Cardiac muscle cell (in vitro differentiated cells and primary cell): ENCODE measurements at regions not wholly inside any gene's neighbourhood (a gene's known extent, or its start where the extent isn't known, plus 50 kb on each side); places are given as distances from the start of the nearest gene placed in this dataset.

Experiments used
- DNase-seq, 2 donors: peaks; one replicate each; pipeline versions ENCODE4 v3.0.0 to v3.0.0-alpha.2; 2010 to 2017; ENCODE audit warnings: low read depth in 1 of 2, low spot score in 1 of 2
- H3K27ac ChIP-seq: fragments of 200-600 bp; sonication (generic); 2 replicates; pipeline ENCODE4 v1.5.1; 2016
- H3K27me3 ChIP-seq: fragments of 200-600 bp; sonication (generic); 2 replicates; pipeline ENCODE4 v1.6.0; 2016; ENCODE audit warnings: control low read depth
- H3K36me3 ChIP-seq: fragments of 200-600 bp; sonication (generic); 2 replicates; pipeline ENCODE4 v1.5.1; 2016; ENCODE audit warnings: control low read depth
- H3K4me1 ChIP-seq: fragments of 200-600 bp; sonication (generic); 2 replicates; pipeline ENCODE4 v1.8.1; 2017; ENCODE audit warnings: low read depth, mild to moderate bottlenecking, mixed run types
- H3K4me3 ChIP-seq: fragments of 200-600 bp; sonication (generic); 2 replicates; pipeline ENCODE4 v1.5.1; 2016; ENCODE audit warnings: mild to moderate bottlenecking
- H3K9me3 ChIP-seq: fragments of 200-600 bp; sonication (generic); 2 replicates; pipeline ENCODE4 v1.5.1; 2017; ENCODE audit warnings: low read depth, mild to moderate bottlenecking, control low read depth
- TF ChIP-seq, protein P1 (sequence below): IDR thresholded peaks from 2 replicates; pipeline ENCODE4 v1.5.1; 2012; ENCODE audit warnings: low read depth, mild to moderate bottlenecking, low read length

DNA sequence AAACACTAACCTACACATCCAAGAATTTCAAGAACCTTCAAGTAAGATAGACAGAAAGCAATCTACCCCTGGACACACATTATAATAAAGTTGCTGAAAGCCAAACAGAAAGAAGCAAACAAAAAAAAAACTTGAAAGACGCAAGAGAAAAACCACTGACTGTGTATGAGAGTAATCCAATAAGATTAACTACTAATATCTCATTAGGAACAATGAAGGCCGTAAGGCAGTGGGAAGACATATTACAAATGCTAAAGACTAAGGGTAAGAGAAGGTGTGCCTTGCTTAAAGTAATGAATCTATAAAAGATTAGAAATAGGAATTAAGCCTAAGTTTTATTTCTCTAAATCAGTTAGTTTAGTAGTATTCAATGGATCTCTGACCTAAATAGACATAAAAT lies 1109.1 kb downstream of the JRKL start:
- Histone ChIP-seq H3K36me3 (no peaks in the 10 kb centered on the region), H3K4me3 (no peak overlapping the region), H3K27me3 (no peaks in the 10 kb centered on the region), H3K9me3 (no peaks in the 10 kb centered on the region), H3K27ac (no peak overlapping the region), H3K4me1 (no peaks in the 10 kb centered on the region)
- TF ChIP-seq, protein P1, sequence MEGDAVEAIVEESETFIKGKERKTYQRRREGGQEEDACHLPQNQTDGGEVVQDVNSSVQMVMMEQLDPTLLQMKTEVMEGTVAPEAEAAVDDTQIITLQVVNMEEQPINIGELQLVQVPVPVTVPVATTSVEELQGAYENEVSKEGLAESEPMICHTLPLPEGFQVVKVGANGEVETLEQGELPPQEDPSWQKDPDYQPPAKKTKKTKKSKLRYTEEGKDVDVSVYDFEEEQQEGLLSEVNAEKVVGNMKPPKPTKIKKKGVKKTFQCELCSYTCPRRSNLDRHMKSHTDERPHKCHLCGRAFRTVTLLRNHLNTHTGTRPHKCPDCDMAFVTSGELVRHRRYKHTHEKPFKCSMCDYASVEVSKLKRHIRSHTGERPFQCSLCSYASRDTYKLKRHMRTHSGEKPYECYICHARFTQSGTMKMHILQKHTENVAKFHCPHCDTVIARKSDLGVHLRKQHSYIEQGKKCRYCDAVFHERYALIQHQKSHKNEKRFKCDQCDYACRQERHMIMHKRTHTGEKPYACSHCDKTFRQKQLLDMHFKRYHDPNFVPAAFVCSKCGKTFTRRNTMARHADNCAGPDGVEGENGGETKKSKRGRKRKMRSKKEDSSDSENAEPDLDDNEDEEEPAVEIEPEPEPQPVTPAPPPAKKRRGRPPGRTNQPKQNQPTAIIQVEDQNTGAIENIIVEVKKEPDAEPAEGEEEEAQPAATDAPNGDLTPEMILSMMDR, result no peak
- DNase-seq, result no peak

DNA sequence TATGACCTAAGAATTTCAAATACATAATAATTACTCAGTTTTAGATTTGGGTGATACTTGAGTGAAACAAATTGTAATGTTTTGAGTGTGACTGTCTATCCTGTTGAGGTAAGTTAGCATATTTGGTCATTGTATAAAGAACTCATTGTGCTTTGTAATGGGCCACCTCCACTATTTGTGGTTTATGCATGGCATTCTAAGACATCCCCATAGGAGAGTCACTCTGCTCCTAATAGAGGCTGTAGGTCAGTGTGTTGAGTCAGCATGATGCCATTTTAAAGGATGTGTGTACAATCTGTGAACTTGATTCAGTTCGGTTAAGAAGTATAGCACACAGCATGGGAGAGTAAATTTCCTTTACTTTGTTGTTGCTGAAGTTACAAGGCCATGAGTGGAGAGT lies 1112.4 kb downstream of the JRKL start:
- no peaks in the 10 kb centered on the region for H3K4me1 ChIP-seq
- TF ChIP-seq, protein P1, result no peak
- no peaks in the 10 kb centered on the region for H3K27me3 ChIP-seq
- no peak for DNase-seq
- no peak overlapping the region for H3K27ac ChIP-seq
- no peak overlapping the region for H3K4me3 ChIP-seq
- H3K36me3 ChIP-seq, result no peaks in the 10 kb centered on the region
- no peaks in the 10 kb centered on the region for H3K9me3 ChIP-seq

DNA sequence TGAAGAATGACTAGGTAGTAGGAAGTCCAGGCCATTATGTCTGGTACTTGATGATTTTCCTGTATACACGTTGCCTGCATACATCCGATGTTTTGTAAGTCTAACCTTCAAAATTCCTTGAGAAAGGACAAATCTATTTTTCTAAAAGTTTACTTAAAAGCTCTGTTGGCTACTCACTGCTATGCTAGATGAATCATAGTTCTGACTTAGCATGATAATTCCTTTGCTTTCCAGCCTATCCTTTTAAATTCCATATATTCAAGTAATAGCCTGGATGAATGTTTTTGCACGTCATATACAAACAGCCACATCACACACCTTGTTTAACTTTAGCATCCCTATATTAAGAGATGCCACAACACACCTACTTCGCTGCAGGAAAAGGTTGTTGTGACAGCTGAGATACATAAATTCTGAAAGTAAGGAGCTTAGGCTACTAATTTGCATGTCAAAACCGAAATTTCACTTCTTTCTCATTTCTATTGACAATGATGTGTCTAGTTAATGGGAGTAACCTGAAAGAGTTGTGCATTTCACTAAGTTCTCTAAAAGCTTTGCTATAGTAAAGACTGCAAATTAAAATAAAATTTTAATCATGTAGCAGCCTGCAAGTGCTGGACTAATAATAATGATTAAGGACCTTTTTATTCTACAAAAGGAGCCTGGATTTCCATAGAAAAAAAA lies 1116.4 kb downstream of the JRKL start:
- Histone ChIP-seq H3K4me1 (no peaks in the 10 kb centered on the region), H3K27ac (no peak overlapping the region), H3K27me3 (no peaks in the 10 kb centered on the region), H3K36me3 (no peaks in the 10 kb centered on the region), H3K9me3 (no peaks in the 10 kb centered on the region), H3K4me3 (no peak overlapping the region)
- DNase-seq, result no peak
- TF ChIP-seq, protein P1, result no peak

DNA sequence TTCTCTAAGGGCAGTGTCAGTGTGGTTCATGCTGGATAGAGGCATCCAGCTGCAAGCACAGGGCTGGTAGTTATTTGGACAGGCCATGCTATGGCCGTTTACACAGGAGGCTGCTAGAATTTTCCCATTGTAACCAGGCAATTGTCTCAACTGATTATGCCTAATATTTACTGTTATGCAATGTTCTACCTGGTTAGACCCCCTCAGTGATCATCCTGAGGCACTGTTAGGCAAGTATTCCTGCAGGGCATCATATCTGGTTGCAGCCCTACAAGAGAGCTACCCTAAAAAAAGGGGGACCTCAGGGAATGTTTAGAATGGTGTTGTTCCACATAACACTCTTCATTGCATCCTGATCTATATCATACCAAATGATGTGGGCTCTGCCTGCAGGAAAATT lies 1124.6 kb downstream of the JRKL start:
- Histone ChIP-seq H3K4me3 (no peak overlapping the region), H3K27me3 (no peaks in the 10 kb centered on the region), H3K9me3 (no peaks in the 10 kb centered on the region), H3K4me1 (no peaks in the 10 kb centered on the region), H3K27ac (no peak overlapping the region), H3K36me3 (no peaks in the 10 kb centered on the region)
- TF ChIP-seq, protein P1, result no peak
- DNase-seq, result peak in 1 of 2 donors; percentile 6

DNA sequence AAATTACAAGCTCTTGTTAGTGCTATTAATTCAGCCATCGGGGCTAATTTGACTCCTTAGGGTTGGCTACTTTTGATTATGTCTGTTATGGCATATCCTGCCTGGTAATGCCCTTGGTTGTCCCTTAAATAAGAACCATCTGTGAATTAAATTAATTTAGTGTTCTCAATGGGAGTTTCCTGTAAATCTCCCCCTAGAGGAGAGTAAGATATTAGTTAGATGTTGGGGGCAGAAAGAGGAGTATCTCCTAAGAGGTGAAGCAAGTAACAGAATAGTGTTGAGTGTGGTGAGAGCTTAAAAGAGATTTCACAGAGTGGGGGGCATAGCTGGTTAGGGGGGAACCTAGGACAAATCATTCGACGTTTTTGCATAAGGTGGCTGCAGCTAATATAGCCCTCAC lies 1126.9 kb downstream of the JRKL start:
- Histone ChIP-seq H3K9me3 (no peaks in the 10 kb centered on the region), H3K36me3 (no peaks in the 10 kb centered on the region), H3K27ac (no peak overlapping the region), H3K4me3 (no peak overlapping the region), H3K4me1 (no peaks in the 10 kb centered on the region), H3K27me3 (no peaks in the 10 kb centered on the region)
- DNase-seq, result no peak
- TF ChIP-seq, protein P1, result no peak

DNA sequence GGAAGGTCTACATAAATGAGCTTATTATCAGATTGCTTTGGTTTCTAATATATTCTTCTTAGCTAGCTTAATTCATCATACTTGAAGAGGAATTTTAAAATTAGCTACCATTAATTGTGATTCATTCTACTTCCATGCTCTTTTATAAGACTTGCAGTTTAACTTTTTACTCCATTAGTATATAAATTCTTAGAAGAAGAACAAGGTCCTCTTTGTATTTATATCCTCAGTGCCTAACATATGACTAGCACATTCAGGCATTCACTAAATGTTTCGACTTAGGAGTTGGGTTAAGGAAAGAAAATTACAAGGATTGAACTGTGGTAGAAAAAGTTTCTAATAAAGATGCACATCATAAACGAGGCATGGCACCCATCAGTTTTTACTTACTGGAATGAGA lies 1135.5 kb downstream of the JRKL start:
- no peaks in the 10 kb centered on the region for H3K36me3 ChIP-seq
- H3K9me3 ChIP-seq, result no peaks in the 10 kb centered on the region
- TF ChIP-seq, protein P1, result no peak
- DNase-seq, result peak in 1 of 2 donors; percentile 8
- H3K27me3 ChIP-seq, result no peaks in the 10 kb centered on the region
- H3K27ac ChIP-seq, result no peak overlapping the region
- no peak overlapping the region for H3K4me3 ChIP-seq
- no peaks in the 10 kb centered on the region for H3K4me1 ChIP-seq
